CD14-positive monocyte (primary cell): ENCODE measurements at regions not wholly inside any gene's neighbourhood (a gene's known extent, or its start where the extent isn't known, plus 50 kb on each side); places are given as distances from the start of the nearest gene placed in this dataset.

Experiments used
- DNase-seq, 3 donors: peaks; one replicate each; pipeline ENCODE4 v3.0.0-alpha.2; 2011 to 2022
- H2AFZ ChIP-seq: 2 replicates; pipeline ENCODE4 v1.6.0; 2012; ENCODE audit warnings: mild to moderate bottlenecking, low read depth, low read length, inconsistent platforms; ENCODE audit not compliant: insufficient read depth, poor library complexity, severe bottlenecking
- H3K27ac ChIP-seq, 2 donors: 1 replicate in 1 of 2; 2 replicates in 1 of 2; pipeline ENCODE4 v1.5.1; 2012 to 2013; ENCODE audit warnings: low read length in 2 of 2, control low read depth in 1 of 2, inconsistent platforms in 1 of 2, low read depth in 1 of 2, mild to moderate bottlenecking in 1 of 2
- H3K27me3 ChIP-seq, 2 donors: one replicate each; pipeline versions ENCODE4 v1.6.0 to v1.6.1; 2011 to 2013; ENCODE audit warnings: low read length in 2 of 2; ENCODE audit not compliant: control insufficient read depth in 2 of 2, insufficient read depth in 2 of 2
- H3K36me3 ChIP-seq, 2 donors: replicated peaks in 1 of 2; 1 replicate in 1 of 2; 2 replicates in 1 of 2; pipeline versions ENCODE4 v1.5.1 to v1.6.1; 2012 to 2013; ENCODE audit warnings: low read length in 2 of 2, control low read depth in 1 of 2, inconsistent platforms in 1 of 2, mild to moderate bottlenecking in 1 of 2; ENCODE audit not compliant: insufficient read depth in 2 of 2, control insufficient read depth in 1 of 2
- H3K4me1 ChIP-seq, 2 donors: 1 replicate in 1 of 2; 2 replicates in 1 of 2; pipeline versions ENCODE4 v1.5.1 to v1.6.1; 2012 to 2013; ENCODE audit warnings: low read length in 2 of 2, control low read depth in 1 of 2, inconsistent platforms in 1 of 2, mild to moderate bottlenecking in 1 of 2, moderate library complexity in 1 of 2; ENCODE audit not compliant: insufficient read depth in 2 of 2, control insufficient read depth in 1 of 2
- H3K4me2 ChIP-seq: replicated peaks from 2 replicates; pipeline ENCODE3; 2012; ENCODE audit warnings: low read length, moderate library complexity, mild to moderate bottlenecking; ENCODE audit not compliant: poor library complexity, severe bottlenecking; ENCODE audit errors: extremely low read depth
- H3K4me3 ChIP-seq, 3 experiments: fragments of 200-600 bp in 1 of 3; sonication (generic) in 1 of 3; replicated peaks in 1 of 3; 1 replicate in 2 of 3; 2 replicates in 1 of 3; pipeline ENCODE4 v1.5.1; 2011 to 2013; ENCODE audit warnings: low read length in 3 of 3, mild to moderate bottlenecking in 3 of 3, control low read depth in 2 of 3, low read depth in 2 of 3, inconsistent platforms in 1 of 3, moderate library complexity in 1 of 3
- H3K79me2 ChIP-seq: 2 replicates; pipeline ENCODE4 v1.6.0; 2012; ENCODE audit warnings: mild to moderate bottlenecking, control low read depth, inconsistent platforms, low read length, moderate library complexity; ENCODE audit not compliant: insufficient read depth
- H3K9ac ChIP-seq: 2 replicates; pipeline ENCODE4 v1.6.0; 2017; ENCODE audit warnings: low read length, mild to moderate bottlenecking; ENCODE audit not compliant: insufficient read depth, poor library complexity, severe bottlenecking
- H3K9me3 ChIP-seq, 2 donors: replicated peaks in 1 of 2; 1 replicate in 1 of 2; 2 replicates in 1 of 2; pipeline versions ENCODE4 v1.5.1 to v1.6.1; 2012 to 2013; ENCODE audit warnings: low read length in 2 of 2, control low read depth in 1 of 2; ENCODE audit not compliant: control insufficient read depth in 1 of 2, insufficient read depth in 1 of 2
- H4K20me1 ChIP-seq: 2 replicates; pipeline ENCODE4 v1.6.0; 2012; ENCODE audit warnings: mild to moderate bottlenecking, low read length, control low read depth, moderate library complexity; ENCODE audit not compliant: insufficient read depth
- H3K27ac Mint-ChIP-seq, 7 donors: one replicate each; pipeline ENCODE4 v1.8.0; 2020; ENCODE audit warnings: mild to moderate bottlenecking in 7 of 7, mixed read lengths in 7 of 7, moderate library complexity in 6 of 7, inconsistent platforms in 2 of 7
- H3K27me3 Mint-ChIP-seq, 3 donors: one replicate each; pipeline ENCODE4 v1.8.0; 2021 to 2022; ENCODE audit warnings: low read depth in 3 of 3, mild to moderate bottlenecking in 3 of 3, mixed read lengths in 3 of 3, moderate library complexity in 3 of 3, inconsistent platforms in 1 of 3
- H3K36me3 Mint-ChIP-seq, 2 donors: one replicate each; pipeline ENCODE4 v1.8.0; 2020; ENCODE audit warnings: mixed read lengths in 2 of 2, inconsistent platforms in 1 of 2, mild to moderate bottlenecking in 1 of 2
- H3K4me1 Mint-ChIP-seq: one replicate; pipeline ENCODE4 v1.8.0; 2020; ENCODE audit warnings: mild to moderate bottlenecking, mixed read lengths
- H3K4me3 Mint-ChIP-seq, 2 donors: one replicate each; pipeline ENCODE4 v1.8.0; 2020; ENCODE audit warnings: mild to moderate bottlenecking in 2 of 2, mixed read lengths in 2 of 2, moderate library complexity in 1 of 2
- H3K9me3 Mint-ChIP-seq, 7 donors: one replicate each; pipeline ENCODE4 v1.8.0; 2020 to 2022; ENCODE audit warnings: mixed read lengths in 7 of 7, mild to moderate bottlenecking in 6 of 7, moderate library complexity in 6 of 7, inconsistent platforms in 2 of 7
- CTCF ChIP-seq: fragments of 200-600 bp; IDR thresholded peaks from one replicate; pipeline ENCODE4 v1.8.0; 2022; ENCODE audit warnings: antibody characterized with exemption, mild to moderate bottlenecking
- WGBS: methylation state at CpG from one replicate; pipeline ENCODE4 v1.1.5; 2013; ENCODE audit warnings: missing lambda C conversion rate; ENCODE audit not compliant: insufficient coverage; 5-methylcytosine and 5-hydroxymethylcytosine counted together
- intact Hi-C, 2 donors: fragments of 100-400 bp; cut with micrococcal nuclease; formaldehyde crosslinking; loops; one replicate each; pipeline versions ENCODE4 v1.15.0 to v1.15.1; 2023

- Mint-ChIP-seq H3K36me3 (no peaks in the 10 kb centered on the region), H3K4me1 (no peaks in the 10 kb centered on the region), H3K27ac (no peak overlapping the region), H3K27me3 (peaks cover 0 to 2% (median 0%) of the 10 kb centered on the region in 3 donors), H3K9me3 (peaks cover 0 to 12% (median 8%) of the 10 kb centered on the region in 7 donors), H3K4me3 (no peak overlapping the region)
- no peaks in the 10 kb centered on the region for H3K36me3 ChIP-seq
- no peaks in the 10 kb centered on the region for H3K79me2 ChIP-seq
- no peaks in the 10 kb centered on the region for H3K4me1 ChIP-seq
- H4K20me1 ChIP-seq = no peaks in the 10 kb centered on the region
- no peak for TF ChIP-seq CTCF
- no peak overlapping the region for H3K27ac ChIP-seq
- peaks cover 0 to 5% of the 10 kb centered on the region in 2 donors for H3K9me3 ChIP-seq
- H3K4me2 ChIP-seq = no peak overlapping the region
- H3K4me3 ChIP-seq = no peak overlapping the region
- no peaks in the 10 kb centered on the region for H3K27me3 ChIP-seq
- WGBS = 100% methylated on average over 1 of the region's 3 CpGs
- no peak overlapping the region for H3K9ac ChIP-seq
- H2AFZ ChIP-seq = no peak overlapping the region
- intact Hi-C loops = no loop called here
- no peak for DNase-seq
Measured at GRCh38 chr5:57825031-57825686, 342.5 kb upstream of the ACTBL2 start.

GRCh38 chr5:57824623-57825022 is 342.0 kb upstream of the ACTBL2 start:
- DNase-seq = no peak
- WGBS = no CpG with 5 or more reads among the region's 2 CpGs
- Histone ChIP-seq H3K79me2 (no peaks in the 10 kb centered on the region), H3K9me3 (peaks cover 0 to 5% of the 10 kb centered on the region in 2 donors), H4K20me1 (no peaks in the 10 kb centered on the region), H3K9ac (no peak overlapping the region), H2AFZ (no peak overlapping the region), H3K4me1 (no peaks in the 10 kb centered on the region), H3K4me3 (no peak overlapping the region), H3K4me2 (no peak overlapping the region), H3K27me3 (no peaks in the 10 kb centered on the region), H3K36me3 (no peaks in the 10 kb centered on the region), H3K27ac (no peak overlapping the region)
- Mint-ChIP-seq H3K27me3 (peaks cover 0 to 2% (median 0%) of the 10 kb centered on the region in 3 donors), H3K27ac (no peak overlapping the region), H3K36me3 (no peaks in the 10 kb centered on the region), H3K9me3 (peaks cover 0 to 14% (median 8%) of the 10 kb centered on the region in 7 donors), H3K4me3 (no peak overlapping the region), H3K4me1 (no peaks in the 10 kb centered on the region)
- intact Hi-C loops = no loop called here
- TF ChIP-seq CTCF = no peak
